ENCODE measurements at regions not wholly inside any gene's neighbourhood (a gene's known extent, or its start where the extent isn't known, plus 50 kb on each side); places are given as distances from the start of the nearest gene placed in this dataset.

- TF ChIP-seq ZNF143 (CRISPR knock-in tag; IDR thresholded peaks at IDR 0.05) (no peak), KHSRP (IDR thresholded peaks at IDR 0.05) (no peak), RNF2 (IDR thresholded peaks at IDR 0.05) (no peak)
Observed at GRCh38 chr2:19287324-19287723, 71.1 kb downstream of the OSR1 start.
